Adrenal gland (tissue), 5 donors: ENCODE measurements at regions not wholly inside any gene's neighbourhood (a gene's known extent, or its start where the extent isn't known, plus 50 kb on each side); places are given as distances from the start of the nearest gene placed in this dataset.

Experiments used
- CTCF ChIP-seq, 6 experiments: fragments of 450-650 bp in 4 of 6; fragments of 200-600 bp in 2 of 6; sonication (generic) in 1 of 6; IDR thresholded peaks; 1 replicate in 5 of 6; 2 replicates in 1 of 6; pipeline versions ENCODE4 v1.5.1 to v1.8.0; 2016 to 2021; ENCODE audit warnings: antibody characterized with exemption in 6 of 6, mild to moderate bottlenecking in 2 of 6, moderate library complexity in 1 of 6
- POLR2A ChIP-seq, 2 donors: fragments of 450-650 bp; IDR thresholded peaks; one replicate each; pipeline ENCODE4 v1.6.1; 2017; ENCODE audit warnings: antibody characterized with exemption in 2 of 2, mild to moderate bottlenecking in 2 of 2, moderate library complexity in 1 of 2
- donor health status: DM: no; HTN: no; CAD: no.

- no peak for TF ChIP-seq CTCF (IDR thresholded peaks at IDR 0.05)
- TF ChIP-seq POLR2A (IDR thresholded peaks at IDR 0.05): no peak
Measured at GRCh38 chr13:90808838-90809237, 538.6 kb upstream of the MIR17HG start.
